NT2/D1 (cell line): ENCODE measurements at regions not wholly inside any gene's neighbourhood (a gene's known extent, or its start where the extent isn't known, plus 50 kb on each side); places are given as distances from the start of the nearest gene placed in this dataset.

Experiments
- SUZ12 ChIP-seq: IDR thresholded peaks from 2 replicates; pipeline ENCODE4 v1.6.1; 2011; ENCODE audit not compliant: insufficient read length, insufficient read depth; ENCODE audit errors: extremely low read depth
- YY1 ChIP-seq: IDR thresholded peaks from 2 replicates; pipeline ENCODE4 v1.6.1; 2011; ENCODE audit not compliant: insufficient read length, insufficient read depth

GRCh38 chr6:164331026-164331425 lies 916.5 kb downstream of the QKI start:
- TF ChIP-seq YY1 (no peak), SUZ12 (no peak)
